HG03045 (cell line): ENCODE measurements at regions not wholly inside any gene's neighbourhood (a gene's known extent, or its start where the extent isn't known, plus 50 kb on each side); places are given as distances from the start of the nearest gene placed in this dataset.
"Not testable (repeated sequence)": the region's sequence is repeated elsewhere in the genome, so short reads cannot be mapped to it uniquely, and the experiment has no call there.

Experiments used
- ATAC-seq: cut with Tn5 transposase; IDR thresholded peaks from one replicate; pipeline ENCODE4 v1.9.1; 2021; ENCODE audit warnings: mild to moderate bottlenecking, moderate library complexity; ENCODE audit not compliant: unreplicated experiment

DNA sequence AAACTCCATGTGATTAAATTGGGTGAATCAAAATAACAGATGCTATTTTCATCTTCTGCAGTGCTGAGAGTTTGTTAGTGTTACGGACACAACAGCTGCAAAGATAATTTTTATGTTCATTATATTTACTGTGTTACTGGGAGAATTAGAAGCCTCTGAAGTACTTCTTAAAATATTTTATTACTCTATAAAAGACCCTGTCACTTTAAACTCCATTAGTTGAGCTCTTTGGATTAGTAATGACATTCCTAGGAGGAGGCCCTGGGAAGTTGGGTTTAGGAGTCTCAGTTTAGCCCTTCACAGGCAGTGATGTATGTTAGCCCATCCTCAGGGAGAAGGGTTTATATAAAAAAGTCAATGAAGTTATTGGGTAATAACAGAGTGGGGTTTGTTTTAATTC, 596.7 kb downstream of the JRKL start:
- no peak for ATAC-seq

DNA sequence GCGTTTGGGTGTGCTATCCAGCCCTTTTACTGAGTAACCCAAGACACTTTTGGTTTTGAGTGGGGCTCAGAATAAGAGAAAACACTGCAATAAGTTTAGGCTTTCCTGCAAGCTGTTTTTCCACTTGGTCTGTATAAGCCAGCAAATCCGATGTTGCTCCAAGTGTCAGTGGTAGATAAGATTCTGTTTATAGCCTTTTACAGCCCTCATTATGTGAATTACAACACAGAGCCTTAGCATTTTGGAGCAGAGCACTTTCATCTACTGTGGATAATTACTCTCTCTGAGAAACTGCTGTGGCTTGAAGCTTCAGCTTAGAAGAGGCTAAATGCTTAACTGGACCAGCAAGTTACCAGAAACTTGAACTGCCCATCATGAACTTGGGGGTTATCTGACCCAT, 601.1 kb downstream of the JRKL start:
- ATAC-seq = no peak

DNA sequence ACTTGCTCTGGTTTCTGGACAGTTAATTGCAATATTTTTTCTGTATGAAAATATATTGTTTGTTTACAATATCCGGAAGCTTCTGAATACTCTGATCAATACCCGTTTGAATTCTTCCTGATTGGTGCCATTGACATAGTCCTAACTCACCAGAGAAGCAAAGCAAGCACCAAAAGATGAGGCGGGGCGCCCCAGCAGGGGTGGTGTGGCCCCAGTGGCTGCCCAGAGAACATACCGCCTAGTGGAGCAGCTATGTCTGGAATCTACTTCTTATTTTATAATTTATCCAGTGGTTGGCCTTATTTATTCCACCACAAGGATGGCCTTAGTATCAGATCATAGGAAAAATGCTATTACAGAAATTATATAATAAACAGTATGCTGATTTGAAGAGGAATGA, 610.7 kb downstream of the JRKL start:
- no peak for ATAC-seq

DNA sequence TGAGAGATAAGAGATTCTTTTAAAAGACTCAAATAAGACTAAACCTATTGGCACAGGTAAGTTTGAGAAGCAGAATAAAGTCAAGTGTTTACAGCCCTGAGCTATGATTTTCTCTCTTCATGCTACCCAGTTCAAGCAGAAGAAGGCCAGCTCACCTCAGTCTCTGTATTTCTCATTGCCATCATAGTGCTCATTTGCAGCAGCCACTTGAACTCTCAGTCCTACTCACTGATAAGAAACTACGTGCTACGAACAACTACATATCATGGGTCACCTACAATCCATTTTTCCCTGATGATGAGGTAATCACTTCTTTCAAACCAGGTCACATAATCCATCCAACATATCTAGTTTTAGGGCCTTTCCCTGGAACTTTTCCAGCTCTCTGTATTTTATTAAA, 617.5 kb downstream of the JRKL start:
- no peak for ATAC-seq

DNA sequence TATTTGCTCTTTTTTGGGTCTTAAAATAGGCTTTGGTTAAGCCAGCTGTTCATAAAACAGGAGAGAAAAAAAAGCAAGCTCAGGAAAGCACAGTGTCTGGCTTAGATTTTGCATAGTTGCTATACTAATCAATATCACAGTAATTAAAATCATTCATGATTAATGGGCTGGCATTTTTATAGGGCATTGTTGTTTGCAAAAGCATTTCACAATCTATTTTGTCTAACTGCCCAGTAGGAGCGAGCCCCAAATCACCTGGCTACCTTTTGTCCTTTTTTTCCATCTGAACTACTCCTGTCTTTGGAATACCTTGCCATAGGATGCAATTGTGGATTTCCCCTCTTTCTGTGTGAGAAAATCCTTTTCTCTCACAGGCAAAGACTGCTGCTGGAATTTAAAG, 619.8 kb downstream of the JRKL start:
- no peak for ATAC-seq

DNA sequence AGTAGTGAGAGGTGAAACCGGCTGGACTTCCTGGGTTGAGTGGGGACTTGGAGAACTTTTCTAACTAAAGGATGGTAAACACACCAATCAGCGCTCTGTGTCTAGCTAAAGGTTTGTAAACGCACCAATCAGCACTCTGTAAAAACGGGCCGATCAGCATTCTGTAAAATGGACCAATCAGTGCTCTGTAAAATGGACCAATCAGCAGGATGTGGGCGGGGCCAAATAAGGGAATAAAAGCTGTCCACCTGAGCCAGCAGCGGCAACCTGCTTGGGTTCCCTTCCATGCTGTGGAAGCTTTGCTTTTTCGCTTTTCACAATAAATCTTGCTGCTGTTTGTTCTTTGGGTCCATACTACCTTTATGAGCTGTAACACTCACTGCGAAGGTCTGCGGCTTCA, 621.2 kb downstream of the JRKL start:
- not testable (repeated sequence) for ATAC-seq

DNA sequence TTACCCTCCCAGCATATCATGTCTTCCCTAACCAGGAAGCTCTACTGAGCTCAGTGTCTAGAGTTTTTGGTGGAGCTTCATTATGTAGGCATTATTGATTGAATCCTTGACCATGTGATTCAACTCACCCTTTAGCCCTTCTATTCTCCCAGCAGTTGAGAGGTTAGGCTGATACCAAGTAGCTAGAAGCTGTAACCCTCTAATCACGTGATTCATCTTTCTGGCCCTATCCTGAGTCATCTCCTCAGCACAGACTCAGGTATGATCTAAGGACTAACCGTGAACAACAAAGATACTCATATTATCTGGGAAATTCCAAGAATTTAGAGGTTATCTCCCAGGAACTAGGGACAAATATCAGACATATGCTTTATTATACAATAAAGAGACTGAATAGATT, 625.5 kb downstream of the JRKL start:
- ATAC-seq = no peak

DNA sequence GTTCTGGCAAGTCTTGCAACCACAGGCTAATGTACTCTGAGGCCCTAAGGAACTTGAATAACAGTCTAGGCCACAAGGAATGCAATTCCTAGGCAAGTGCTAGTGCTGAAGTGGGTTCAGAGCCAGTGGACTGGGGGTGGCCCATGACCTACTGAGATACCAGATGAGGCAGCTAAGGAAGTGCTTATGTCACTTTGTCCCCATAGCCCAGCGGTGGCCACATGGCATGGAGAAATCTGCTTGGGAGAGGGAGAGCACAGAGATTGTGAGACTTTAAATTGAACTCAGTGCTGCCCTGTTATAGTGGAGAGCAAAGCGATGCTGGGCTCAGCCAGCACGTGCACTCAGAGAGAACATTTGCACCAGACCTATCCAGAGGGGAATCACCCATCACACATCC, 629.5 kb downstream of the JRKL start:
- ATAC-seq = no peak

DNA sequence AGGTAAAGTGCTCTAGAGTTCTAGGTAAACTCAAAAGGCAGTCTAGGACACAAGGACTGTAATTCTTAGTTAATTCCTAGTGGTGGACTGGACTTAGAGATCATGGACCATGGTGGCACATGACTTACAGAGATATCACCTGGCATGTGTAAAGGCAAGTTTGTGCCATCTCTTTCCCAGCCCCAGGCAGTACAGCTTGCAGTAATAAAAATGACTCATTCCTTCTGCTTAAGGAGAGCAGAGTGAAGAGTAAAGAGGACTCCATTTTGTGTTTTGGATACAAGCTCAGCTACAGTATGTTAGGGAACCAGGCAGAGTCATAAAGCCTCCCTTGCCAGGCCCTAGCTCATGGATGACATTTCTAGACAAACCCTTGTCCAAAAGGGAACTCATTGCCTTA, 629.9 kb downstream of the JRKL start:
- ATAC-seq = no peak

DNA sequence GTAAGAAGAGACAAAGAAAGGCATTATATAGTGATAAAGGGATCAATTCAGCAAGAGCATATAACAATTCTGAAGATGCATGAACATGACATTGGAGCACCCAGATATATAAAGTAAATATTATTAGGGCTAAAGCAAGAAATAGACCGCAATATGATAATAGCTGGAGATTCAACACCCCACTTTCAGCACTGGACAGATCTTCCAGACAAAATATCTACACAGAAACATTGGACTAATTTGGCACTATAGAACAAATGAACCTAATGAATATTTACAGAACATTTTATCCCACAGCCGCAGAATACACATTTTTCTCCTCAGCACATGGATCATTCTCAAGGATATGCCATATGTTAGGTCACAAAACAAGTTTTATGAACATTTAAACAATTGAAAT, 633.1 kb downstream of the JRKL start:
- no peak for ATAC-seq

DNA sequence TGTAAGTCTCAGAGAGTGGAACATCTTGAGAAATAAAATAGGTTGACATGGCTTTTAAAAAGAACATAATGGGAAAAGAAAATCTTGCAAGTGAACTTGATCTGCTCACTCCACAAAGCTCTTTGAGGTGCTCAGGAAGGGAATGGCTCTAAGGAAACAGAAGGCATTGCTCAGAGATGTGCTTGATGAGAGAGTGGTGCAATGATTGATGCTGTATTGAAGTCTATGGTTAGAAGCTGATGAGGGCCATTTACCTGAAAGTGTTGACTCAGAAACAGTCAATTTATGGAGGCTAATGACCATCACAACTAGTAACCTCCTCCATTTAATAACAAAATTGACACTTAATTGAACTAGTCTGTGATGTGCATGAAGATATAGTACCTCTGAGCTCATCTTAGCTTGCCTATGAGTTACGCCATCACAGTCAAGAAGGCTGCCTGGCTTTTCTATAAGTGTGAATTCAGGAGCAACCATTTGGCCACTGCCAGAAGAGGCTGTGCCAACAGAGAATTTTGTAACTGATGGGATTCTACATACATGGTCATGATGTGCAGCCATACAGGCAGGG, 639.1 kb downstream of the JRKL start:
- no peak for ATAC-seq

DNA sequence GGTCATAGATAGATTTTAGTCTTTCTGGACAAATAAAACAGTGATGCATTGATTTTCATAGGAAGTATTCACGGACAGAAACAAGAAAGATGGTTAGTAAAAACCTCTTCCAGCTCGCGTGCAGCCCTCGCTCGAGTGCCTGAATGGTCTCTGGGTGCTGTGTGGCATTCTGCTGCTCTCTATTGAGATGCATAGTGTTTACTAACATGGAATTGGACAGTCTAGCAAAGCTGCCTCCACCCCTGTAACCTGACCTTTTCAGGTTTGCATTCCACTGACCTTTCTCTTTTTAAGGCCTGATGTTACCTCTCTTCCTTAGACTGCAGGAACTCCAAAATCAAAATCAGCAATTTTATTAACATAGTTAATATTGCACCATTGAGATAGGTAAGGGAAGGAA, 643.4 kb downstream of the JRKL start:
- ATAC-seq = no peak

DNA sequence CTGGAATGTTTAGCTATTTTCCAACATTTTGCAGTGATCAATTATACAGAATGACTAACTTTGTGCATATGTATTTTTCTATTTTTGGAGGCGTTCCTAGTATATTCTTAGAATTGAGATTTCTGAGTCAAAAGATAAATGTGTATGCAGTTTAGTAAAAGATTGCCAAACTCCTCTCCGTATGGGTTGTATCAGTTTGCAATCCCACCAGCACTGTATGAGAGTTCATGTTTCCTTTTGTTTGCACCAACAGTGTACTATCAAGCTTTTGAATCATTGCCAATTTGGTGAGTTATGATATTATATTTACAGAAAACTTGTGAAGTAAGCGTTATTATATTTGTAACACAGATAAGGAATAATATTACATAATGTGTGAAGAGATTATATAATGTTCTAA, 658.7 kb downstream of the JRKL start:
- no peak for ATAC-seq

DNA sequence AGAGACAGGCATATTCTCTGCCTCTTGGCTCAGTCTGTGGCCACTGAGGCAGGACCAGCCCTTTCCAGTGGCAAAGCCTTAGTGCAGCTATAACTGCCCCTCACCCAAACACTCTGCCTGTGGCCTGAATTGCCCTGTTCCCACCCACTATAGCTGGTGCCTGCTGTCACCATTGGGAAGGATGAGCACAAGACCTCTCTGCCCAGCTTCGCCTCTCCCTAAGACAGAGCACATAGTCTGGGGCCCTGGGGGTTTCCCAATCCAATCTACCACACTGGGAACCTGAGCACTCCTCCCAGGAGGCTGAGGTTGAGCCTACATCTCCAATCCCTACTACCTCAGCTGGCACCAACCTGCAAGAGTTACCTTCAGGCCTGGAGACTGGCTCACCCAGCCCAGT, 670.4 kb downstream of the JRKL start:
- no peak for ATAC-seq

DNA sequence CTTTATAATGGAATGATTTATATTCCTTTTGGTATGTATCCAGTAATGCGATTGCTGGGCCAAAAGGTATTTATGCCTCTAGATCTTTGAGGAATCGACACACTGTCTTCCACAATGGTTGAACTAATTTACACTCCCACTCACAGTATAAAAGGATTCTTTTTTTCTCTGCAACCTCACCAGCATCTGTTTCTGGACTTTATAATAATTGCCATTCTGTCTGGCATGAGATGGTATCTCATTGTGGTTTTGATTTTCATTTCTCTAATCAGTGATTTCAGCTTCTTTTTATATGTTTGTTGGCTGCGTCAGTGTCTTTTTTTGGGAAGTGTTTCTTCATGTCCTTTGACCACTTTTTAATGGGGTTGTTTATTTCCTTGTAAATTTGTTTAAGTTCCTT, 679.3 kb downstream of the JRKL start:
- no peak for ATAC-seq

DNA sequence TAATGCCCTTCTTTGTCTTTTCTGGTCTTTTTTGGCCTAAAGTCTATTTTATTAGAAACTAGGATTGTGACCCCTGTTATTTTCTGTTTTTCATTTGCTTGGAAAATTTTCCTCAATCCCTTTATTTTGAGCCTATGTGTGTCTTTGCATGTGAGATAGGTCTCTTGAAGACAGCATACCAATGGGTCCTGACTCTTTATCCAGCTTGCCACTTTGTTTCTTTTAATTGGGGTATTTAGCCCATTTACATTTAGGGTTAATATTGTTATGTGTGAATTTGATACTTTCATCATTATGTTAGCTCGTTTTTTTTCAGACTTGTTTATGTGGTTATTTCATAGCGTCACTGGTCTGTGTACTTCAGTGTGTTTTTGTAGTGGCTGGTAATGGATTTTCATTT, 682.6 kb downstream of the JRKL start:
- no peak for ATAC-seq

DNA sequence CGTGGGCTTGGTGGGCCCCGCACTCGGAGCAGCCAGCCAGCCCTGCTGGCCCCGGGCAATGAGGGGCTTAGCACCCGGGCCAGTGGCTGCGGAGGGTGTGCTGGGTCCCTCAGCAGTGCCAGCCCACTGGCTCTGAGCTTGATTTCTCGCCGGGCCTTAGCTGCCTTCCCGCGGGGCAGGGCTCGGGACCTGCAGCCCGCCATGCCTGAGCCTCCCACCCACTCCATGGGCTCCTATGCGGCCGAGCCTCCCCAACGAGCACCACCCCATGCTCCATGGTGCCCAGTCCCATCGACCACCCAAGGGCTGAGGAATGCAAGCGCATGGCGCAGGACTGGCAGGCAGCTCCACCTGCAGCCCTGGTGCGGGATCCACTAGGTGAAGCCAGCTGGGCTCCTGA, 686.9 kb downstream of the JRKL start:
- not testable (repeated sequence) for ATAC-seq

DNA sequence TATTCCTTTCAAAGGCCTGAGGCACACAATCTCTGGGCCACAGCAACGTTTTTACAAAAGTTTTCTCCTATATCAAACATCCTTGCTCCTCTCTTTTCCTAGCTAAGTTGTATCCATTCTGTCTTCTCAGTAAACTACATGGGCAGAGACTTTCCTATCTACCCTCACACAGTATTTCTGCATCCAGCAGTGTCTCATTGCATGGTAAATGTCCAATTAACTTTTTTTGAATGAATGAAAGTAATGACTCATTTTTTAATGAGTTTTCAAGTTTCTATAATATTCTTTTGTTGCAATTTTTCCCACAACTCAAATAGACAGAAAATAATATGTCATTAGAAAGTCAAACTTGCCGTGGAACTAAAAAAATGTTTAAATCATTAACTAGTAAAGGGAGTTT, 688.6 kb downstream of the JRKL start:
- ATAC-seq = no peak

DNA sequence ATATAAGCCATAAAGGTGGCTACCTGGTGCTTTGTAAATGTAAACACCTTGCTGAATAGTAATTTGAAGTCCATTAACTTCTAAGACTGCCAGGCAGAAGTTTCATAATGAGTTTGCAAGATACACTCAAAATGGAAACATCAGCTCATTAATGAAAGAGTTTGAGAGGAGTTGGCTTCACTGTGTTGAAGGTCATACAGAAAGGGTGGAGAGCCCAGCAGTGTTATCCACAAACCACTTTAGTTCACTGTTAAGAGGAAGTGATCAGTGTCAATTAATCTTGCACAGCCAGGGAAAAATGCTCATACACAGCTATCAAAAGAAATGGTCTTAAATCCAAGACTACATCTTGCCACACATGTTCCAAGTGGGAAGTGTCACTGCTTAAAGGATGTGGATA, 689.4 kb downstream of the JRKL start:
- no peak for ATAC-seq

DNA sequence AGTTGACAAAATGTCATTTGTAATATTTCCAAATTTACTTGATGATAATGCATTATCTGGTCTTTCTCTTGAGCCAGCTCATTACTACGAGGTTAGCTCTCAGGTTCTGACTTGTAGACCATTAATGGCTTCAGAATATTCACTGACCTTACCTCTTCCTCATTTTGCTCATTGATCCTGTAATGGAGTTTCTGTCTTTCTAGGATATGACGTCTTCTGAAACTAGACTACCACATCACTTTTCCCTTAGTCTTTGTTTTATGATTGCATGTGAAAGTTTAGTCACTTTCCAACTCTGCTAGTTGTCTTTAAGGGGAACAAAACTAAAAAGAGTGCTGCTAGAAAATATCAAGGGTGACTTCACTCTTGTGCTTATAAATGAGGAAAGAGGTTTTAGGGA, 697.6 kb downstream of the JRKL start:
- no peak for ATAC-seq

DNA sequence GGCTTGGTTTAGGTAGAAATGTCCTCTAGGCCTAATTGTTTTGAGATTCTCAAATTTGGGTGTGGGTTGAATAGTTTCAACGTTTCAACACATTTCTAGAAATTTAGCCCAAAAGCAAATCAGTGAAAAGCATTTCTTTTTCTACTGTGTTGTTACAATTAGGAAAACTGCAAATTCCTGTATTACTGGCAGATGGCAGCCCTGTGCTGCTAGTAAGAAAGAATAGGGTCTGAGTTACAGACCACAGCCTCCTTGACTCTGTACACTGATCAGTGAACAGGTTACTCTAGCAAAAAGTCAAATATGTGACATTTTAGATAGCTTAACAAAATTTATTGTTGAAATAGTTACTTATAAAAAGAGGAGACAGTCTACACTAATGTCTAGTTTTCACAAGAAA, 703.0 kb downstream of the JRKL start:
- ATAC-seq = no peak

DNA sequence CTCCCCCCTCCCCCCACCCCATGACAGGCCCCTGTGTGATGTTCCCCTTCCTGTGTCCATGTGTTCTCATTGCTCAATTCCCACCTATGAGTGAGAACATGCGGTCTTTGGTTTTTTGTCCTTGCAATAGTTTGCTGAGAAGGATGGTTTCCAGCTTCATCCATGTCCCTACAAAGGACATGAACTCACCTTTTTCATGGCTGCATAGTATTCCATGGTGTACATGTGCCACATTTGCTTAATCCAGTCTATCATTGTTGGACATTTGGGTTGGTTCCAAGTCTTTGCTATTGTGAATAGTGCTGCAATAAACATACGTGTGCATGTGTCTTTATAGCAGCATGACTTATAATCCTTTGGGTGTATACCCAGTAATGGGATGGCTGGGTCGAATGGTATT, 712.4 kb downstream of the JRKL start:
- ATAC-seq = not testable (repeated sequence)

DNA sequence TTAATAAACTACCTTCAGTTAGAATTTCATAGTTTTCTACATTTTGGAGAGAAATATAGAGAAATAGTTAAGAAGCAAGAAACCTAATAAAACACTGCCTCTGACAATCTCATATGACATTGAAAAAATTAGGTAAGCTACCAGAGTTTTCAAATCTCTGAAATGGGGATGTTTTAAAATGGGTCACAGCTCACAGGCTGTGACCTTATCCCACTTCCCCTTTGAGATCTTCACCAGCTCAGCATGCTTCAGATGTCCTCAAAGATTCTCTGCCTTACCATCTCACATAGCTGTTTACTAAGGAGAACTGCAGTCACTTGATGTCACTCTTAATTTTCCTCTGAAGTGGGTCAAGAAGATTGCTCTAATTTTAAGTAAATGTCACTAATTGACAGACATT, 717.8 kb downstream of the JRKL start:
- no peak for ATAC-seq

DNA sequence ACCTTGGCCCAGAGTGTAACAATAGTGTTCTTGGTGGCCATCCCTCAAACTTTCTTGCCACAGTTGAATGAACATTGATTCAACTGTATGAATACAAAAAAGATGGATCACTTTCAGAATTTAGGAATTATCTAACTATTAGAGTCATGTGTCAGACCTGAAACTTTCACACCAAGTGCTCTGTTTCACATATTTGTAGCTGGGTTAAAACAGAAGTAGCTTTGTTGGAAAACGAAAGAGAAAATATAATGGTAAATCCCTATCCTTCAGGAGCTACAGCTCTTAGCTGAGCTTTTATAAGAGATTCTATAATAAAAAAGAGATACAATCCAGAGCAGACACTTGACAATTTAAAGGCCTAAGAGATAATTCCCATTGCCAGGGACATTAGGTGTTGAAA, 719.3 kb downstream of the JRKL start:
- ATAC-seq = no peak
